H9 (cell line): ENCODE measurements at regions not wholly inside any gene's neighbourhood (a gene's known extent, or its start where the extent isn't known, plus 50 kb on each side); places are given as distances from the start of the nearest gene placed in this dataset.

Experiments
- DNase-seq: peaks from one replicate; pipeline ENCODE4 v3.0.0-alpha.2; 2017
- H2AFZ ChIP-seq: one replicate; pipeline ENCODE4 v1.6.1; 2013; ENCODE audit warnings: mild to moderate bottlenecking, low read length, control low read depth, moderate library complexity
- H2AK5ac ChIP-seq: 2 replicates; pipeline ENCODE4 v1.6.1; 2013; ENCODE audit warnings: low read length, control low read depth, mixed read lengths; ENCODE audit not compliant: insufficient read length
- H2BK120ac ChIP-seq: one replicate; pipeline ENCODE4 v1.6.1; 2013; ENCODE audit warnings: low read depth, mild to moderate bottlenecking, low read length, control low read depth, inconsistent platforms; ENCODE audit not compliant: poor library complexity, severe bottlenecking
- H2BK12ac ChIP-seq: 2 replicates; pipeline ENCODE4 v1.6.1; 2013; ENCODE audit warnings: low read length, control low read depth, mixed read lengths, low read depth; ENCODE audit not compliant: insufficient read length
- H2BK15ac ChIP-seq: 2 replicates; pipeline ENCODE4 v1.6.1; 2013; ENCODE audit warnings: low read depth, low read length, control low read depth
- H2BK20ac ChIP-seq: one replicate; pipeline ENCODE4 v1.6.1; 2013; ENCODE audit warnings: low read depth, mild to moderate bottlenecking, low read length, control low read depth, inconsistent platforms; ENCODE audit not compliant: poor library complexity, severe bottlenecking
- H2BK5ac ChIP-seq: 2 replicates; pipeline ENCODE4 v1.6.1; 2013; ENCODE audit warnings: low read length, control low read depth, mixed read lengths; ENCODE audit not compliant: insufficient read length
- H3K14ac ChIP-seq: 2 replicates; pipeline ENCODE4 v1.6.1; 2013; ENCODE audit warnings: low read length, control low read depth; ENCODE audit not compliant: insufficient read depth
- H3K18ac ChIP-seq: 2 replicates; pipeline ENCODE4 v1.6.1; 2013; ENCODE audit warnings: low read depth, mild to moderate bottlenecking, mixed read lengths, low read length, control low read depth; ENCODE audit not compliant: insufficient read length
- H3K23ac ChIP-seq: 2 replicates; pipeline ENCODE4 v1.6.1; 2013; ENCODE audit warnings: low read length, control low read depth, mixed read lengths, low read depth; ENCODE audit not compliant: insufficient read length
- H3K23me2 ChIP-seq: 2 replicates; pipeline ENCODE4 v1.6.1; 2013; ENCODE audit warnings: low read depth, mild to moderate bottlenecking, mixed read lengths, low read length, control low read depth; ENCODE audit not compliant: insufficient read length, poor library complexity, severe bottlenecking
- H3K27ac ChIP-seq: 2 replicates; pipeline ENCODE4 v1.5.1; 2013; ENCODE audit warnings: low read length, control low read depth, mixed read lengths, low read depth; ENCODE audit not compliant: insufficient read length
- H3K27me3 ChIP-seq: 2 replicates; pipeline ENCODE4 v1.6.1; 2013; ENCODE audit warnings: low read length, control low read depth, inconsistent platforms; ENCODE audit not compliant: insufficient read depth
- H3K4ac ChIP-seq: 2 replicates; pipeline ENCODE4 v1.6.1; 2013; ENCODE audit warnings: low read depth, mild to moderate bottlenecking, control low read depth, inconsistent platforms, low read length, moderate library complexity
- H3K4me1 ChIP-seq: 2 replicates; pipeline ENCODE4 v1.6.1; 2013; ENCODE audit warnings: low read length, control low read depth, inconsistent platforms; ENCODE audit not compliant: insufficient read depth
- H3K4me2 ChIP-seq: 2 replicates; pipeline ENCODE4 v1.6.1; 2013; ENCODE audit warnings: low read length, control low read depth, mixed read lengths; ENCODE audit not compliant: insufficient read length, insufficient read depth
- H3K56ac ChIP-seq: 2 replicates; pipeline ENCODE4 v1.6.1; 2013; ENCODE audit warnings: low read depth, mild to moderate bottlenecking, mixed read lengths, low read length, control low read depth; ENCODE audit not compliant: insufficient read length
- H3K79me1 ChIP-seq: 2 replicates; pipeline ENCODE4 v1.6.1; 2013; ENCODE audit warnings: low read depth, mild to moderate bottlenecking, moderate library complexity, low read length, control low read depth, inconsistent platforms; ENCODE audit not compliant: insufficient read depth, poor library complexity, severe bottlenecking
- H3K79me2 ChIP-seq: 2 replicates; pipeline ENCODE4 v1.6.1; 2013; ENCODE audit warnings: low read length, control low read depth, inconsistent platforms; ENCODE audit not compliant: insufficient read depth
- H3K9ac ChIP-seq: 2 replicates; pipeline ENCODE4 v1.6.1; 2013; ENCODE audit warnings: low read length, control low read depth, mixed read lengths; ENCODE audit not compliant: insufficient read length; ENCODE audit errors: extremely low read depth
- H3K9me3 ChIP-seq: one replicate; pipeline ENCODE4 v1.6.1; 2013; ENCODE audit warnings: low read depth, low read length, inconsistent platforms; ENCODE audit not compliant: control insufficient read depth
- H3T11ph ChIP-seq: one replicate; pipeline ENCODE4 v1.6.1; 2013; ENCODE audit warnings: mild to moderate bottlenecking, low read length, control low read depth, inconsistent platforms
- H4K20me1 ChIP-seq: one replicate; pipeline ENCODE4 v1.6.1; 2013; ENCODE audit not compliant: control insufficient read depth, insufficient read length, insufficient read depth
- H4K5ac ChIP-seq: 2 replicates; pipeline ENCODE4 v1.6.1; 2013; ENCODE audit warnings: low read depth, mild to moderate bottlenecking, mixed read lengths, low read length, control low read depth; ENCODE audit not compliant: insufficient read length
- H4K8ac ChIP-seq: replicated peaks from 2 replicates; pipeline ENCODE4 v1.6.1; 2013; ENCODE audit warnings: low read length, control low read depth, mixed read lengths, low read depth; ENCODE audit not compliant: insufficient read length
- H4K91ac ChIP-seq: 2 replicates; pipeline ENCODE4 v1.6.1; 2013; ENCODE audit warnings: low read depth, mild to moderate bottlenecking, moderate library complexity, mixed read lengths, low read length, control low read depth; ENCODE audit not compliant: insufficient read length
- H3K27ac Mint-ChIP-seq, 3 experiments: 2 replicates in 2 of 3; 3 replicates in 1 of 3; pipeline ENCODE4 v1.8.0; 2020 to 2021; ENCODE audit warnings: mixed read lengths in 3 of 3, mild to moderate bottlenecking in 1 of 3, moderate library complexity in 1 of 3
- H3K27me3 Mint-ChIP-seq: 2 replicates; pipeline ENCODE4 v1.8.0; 2021; ENCODE audit warnings: low read depth, mild to moderate bottlenecking, moderate library complexity, mixed read lengths
- H3K36me3 Mint-ChIP-seq, 3 experiments: 2 replicates in 2 of 3; 3 replicates in 1 of 3; pipeline ENCODE4 v1.8.0; 2020 to 2021; ENCODE audit warnings: low read depth in 3 of 3, mixed read lengths in 3 of 3; ENCODE audit not compliant: insufficient read depth in 1 of 3
- H3K4me1 Mint-ChIP-seq, 2 experiments: 2 replicates each; pipeline ENCODE4 v1.8.0; 2020; ENCODE audit warnings: mixed read lengths in 2 of 2
- H3K4me3 Mint-ChIP-seq, 2 experiments: 2 replicates in 1 of 2; 3 replicates in 1 of 2; pipeline ENCODE4 v1.8.0; 2020 to 2021; ENCODE audit warnings: mild to moderate bottlenecking in 2 of 2, mixed read lengths in 2 of 2, moderate library complexity in 1 of 2
- H3K9me3 Mint-ChIP-seq, 2 experiments: 2 replicates in 1 of 2; 3 replicates in 1 of 2; pipeline ENCODE4 v1.8.0; 2020; ENCODE audit warnings: mild to moderate bottlenecking in 2 of 2, mixed read lengths in 2 of 2, moderate library complexity in 1 of 2
- WGBS: extraction: QIAGEN DNeasy Blood & Tissue Kit; methylation state at CpG from one replicate; pipeline ENCODE4 v1.1.7; 2013; ENCODE audit warnings: missing lambda C conversion rate, low lambda C conversion rate, mixed read lengths; ENCODE audit not compliant: insufficient read length; ENCODE audit errors: extremely low coverage; 5-methylcytosine and 5-hydroxymethylcytosine counted together
- TF ChIP-seq, protein P1 (sequence below): fragments of 200-600 bp; sonication (generic); conservative IDR thresholded peaks from 3 replicates; pipeline ENCODE4 v1.8.0; 2021; ENCODE audit warnings: antibody characterized with exemption, mild to moderate bottlenecking

DNA sequence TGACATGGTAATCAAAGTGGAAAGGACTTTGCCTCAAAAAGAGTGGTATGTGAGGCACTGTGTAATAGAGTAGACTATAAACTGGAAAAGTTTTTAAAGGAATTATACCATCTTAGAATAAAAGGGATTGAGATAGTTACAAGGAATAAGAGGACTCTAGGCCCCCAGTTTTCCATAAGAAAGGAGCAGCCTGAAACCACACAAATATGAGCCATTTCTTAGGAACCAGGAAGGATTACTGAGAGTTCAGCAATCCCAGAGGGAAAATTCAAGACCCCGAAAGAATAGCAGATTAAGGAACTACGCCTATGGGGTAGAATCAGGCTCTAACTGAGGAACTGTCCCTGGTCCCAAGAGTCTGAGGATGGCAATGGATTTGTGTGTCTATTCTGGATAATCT, 1213.3 kb downstream of the C4orf33 start:
- Histone ChIP-seq H2BK12ac (no peak overlapping the region), H4K5ac (no peak overlapping the region), H3K27me3 (no peaks in the 10 kb centered on the region), H4K8ac (no peak overlapping the region), H3K9me3 (no peaks in the 10 kb centered on the region), H3K4me2 (no peak overlapping the region), H3K4ac (no peak overlapping the region), H2BK20ac (no peak overlapping the region), H3K56ac (no peak overlapping the region), H3K27ac (no peak overlapping the region), H3K4me1 (no peaks in the 10 kb centered on the region; the same call in 1 of the 2 replicates), H2AFZ (no peak overlapping the region), H3K18ac (no peak overlapping the region), H3K9ac (no peak overlapping the region), H3K23me2 (no peaks in the 10 kb centered on the region), H4K91ac (no peak overlapping the region), H4K20me1 (no peaks in the 10 kb centered on the region), H2AK5ac (no peak overlapping the region), H3K14ac (no peak overlapping the region), H3K79me1 (no peaks in the 10 kb centered on the region), H3K23ac (no peak overlapping the region), H3K79me2 (no peaks in the 10 kb centered on the region), H3T11ph (no peak overlapping the region), H2BK120ac (no peak overlapping the region), H2BK15ac (no peak overlapping the region), H2BK5ac (no peak overlapping the region)
- Mint-ChIP-seq H3K36me3 (peaks cover 0 to 9% (median 0%) of the 10 kb centered on the region in 3 experiments; a peak in 3 of 7 replicates), H3K4me1 (peaks cover 4% of the 10 kb centered on the region in 2 experiments; a peak in 3 of 4 replicates), H3K27ac (no peak overlapping the region), H3K4me3 (no peak overlapping the region), H3K9me3 (peaks cover 2 to 5% of the 10 kb centered on the region in 2 experiments; a peak in 3 of 5 replicates), H3K27me3 (no peaks in the 10 kb centered on the region)
- DNase-seq = no peak
- no CpG with 5 or more reads among the region's 2 CpGs for WGBS
- TF ChIP-seq, protein P1, sequence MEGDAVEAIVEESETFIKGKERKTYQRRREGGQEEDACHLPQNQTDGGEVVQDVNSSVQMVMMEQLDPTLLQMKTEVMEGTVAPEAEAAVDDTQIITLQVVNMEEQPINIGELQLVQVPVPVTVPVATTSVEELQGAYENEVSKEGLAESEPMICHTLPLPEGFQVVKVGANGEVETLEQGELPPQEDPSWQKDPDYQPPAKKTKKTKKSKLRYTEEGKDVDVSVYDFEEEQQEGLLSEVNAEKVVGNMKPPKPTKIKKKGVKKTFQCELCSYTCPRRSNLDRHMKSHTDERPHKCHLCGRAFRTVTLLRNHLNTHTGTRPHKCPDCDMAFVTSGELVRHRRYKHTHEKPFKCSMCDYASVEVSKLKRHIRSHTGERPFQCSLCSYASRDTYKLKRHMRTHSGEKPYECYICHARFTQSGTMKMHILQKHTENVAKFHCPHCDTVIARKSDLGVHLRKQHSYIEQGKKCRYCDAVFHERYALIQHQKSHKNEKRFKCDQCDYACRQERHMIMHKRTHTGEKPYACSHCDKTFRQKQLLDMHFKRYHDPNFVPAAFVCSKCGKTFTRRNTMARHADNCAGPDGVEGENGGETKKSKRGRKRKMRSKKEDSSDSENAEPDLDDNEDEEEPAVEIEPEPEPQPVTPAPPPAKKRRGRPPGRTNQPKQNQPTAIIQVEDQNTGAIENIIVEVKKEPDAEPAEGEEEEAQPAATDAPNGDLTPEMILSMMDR = no peak
